ENCODE measurements at regions not wholly inside any gene's neighbourhood (a gene's known extent, or its start where the extent isn't known, plus 50 kb on each side); places are given as distances from the start of the nearest gene placed in this dataset.

GRCh38 chr9:14478175-14479162 lies 164.5 kb upstream of the NFIB start:
- H3K27me3 ChIP-seq (ENCODE audit: control insufficient read depth, insufficient read depth, low read length) = no peaks in the 10 kb centered on the region
- H3K4me3 ChIP-seq (ENCODE audit: low read depth, low read length) = no peak overlapping the region
- POLR2A ChIA-PET = no interaction called here
- CTCF ChIA-PET = no interaction called here
- TF ChIP-seq CTCF (IDR thresholded peaks at IDR 0.05; ENCODE audit: low read depth, low read length) = no peak
- no peaks in the 10 kb centered on the region for H3K9me3 ChIP-seq (ENCODE audit: control insufficient read depth, insufficient read depth, low read length)
- no peak for DNase-seq (ENCODE audit: low read depth, low spot score)
- H3K27ac ChIP-seq (ENCODE audit: low read depth, low read length) = no peak overlapping the region

- POLR2A ChIA-PET = no interaction called here
- H3K27ac ChIP-seq (ENCODE audit: low read depth, low read length) = no peak overlapping the region
- no peak overlapping the region for H3K4me3 ChIP-seq (ENCODE audit: low read depth, low read length)
- H3K9me3 ChIP-seq (ENCODE audit: control insufficient read depth, insufficient read depth, low read length) = no peaks in the 10 kb centered on the region
- CTCF ChIA-PET = no interaction called here
- no peaks in the 10 kb centered on the region for H3K27me3 ChIP-seq (ENCODE audit: control insufficient read depth, insufficient read depth, low read length)
- TF ChIP-seq CTCF (IDR thresholded peaks at IDR 0.05; ENCODE audit: low read depth, low read length) = no peak
- no peak for DNase-seq (ENCODE audit: low read depth, low spot score)
Measured at GRCh38 chr9:14471041-14471440, 157.1 kb upstream of the NFIB start.

GRCh38 chr9:14467675-14468374 lies 153.9 kb upstream of the NFIB start:
- TF ChIP-seq CTCF (IDR thresholded peaks at IDR 0.05; ENCODE audit: low read depth, low read length) = no peak
- Histone ChIP-seq H3K4me3 (ENCODE audit: low read depth, low read length) (no peak overlapping the region), H3K27me3 (ENCODE audit: control insufficient read depth, insufficient read depth, low read length) (peaks cover 2% of the 10 kb centered on the region), H3K27ac (ENCODE audit: low read depth, low read length) (no peak overlapping the region), H3K9me3 (ENCODE audit: control insufficient read depth, insufficient read depth, low read length) (no peaks in the 10 kb centered on the region)
- ChIA-PET CTCF (interaction anchor here (0.6 to 4.2 kb wide), 3 partner anchors 194 to 323 kb away, joined by 3 to 22 read pairs (median 6); no protein-coding TSS in a partner anchor), POLR2A (no interaction called here)
- DNase-seq (ENCODE audit: low read depth, low spot score) = no peak

GRCh38 chr9:14466828-14467227 lies 152.9 kb upstream of the NFIB start:
- Histone ChIP-seq H3K27me3 (ENCODE audit: control insufficient read depth, insufficient read depth, low read length) (peaks cover 2% of the 10 kb centered on the region), H3K27ac (ENCODE audit: low read depth, low read length) (no peak overlapping the region), H3K4me3 (ENCODE audit: low read depth, low read length) (no peak overlapping the region), H3K9me3 (ENCODE audit: control insufficient read depth, insufficient read depth, low read length) (no peaks in the 10 kb centered on the region)
- no peak for DNase-seq (ENCODE audit: low read depth, low spot score)
- no peak for TF ChIP-seq CTCF (IDR thresholded peaks at IDR 0.05; ENCODE audit: low read depth, low read length)
- ChIA-PET POLR2A (no interaction called here), CTCF (interaction anchor here (2.0 to 4.2 kb wide), 2 partner anchors 195 to 301 kb away, joined by 6 to 22 read pairs; no protein-coding TSS in a partner anchor)

GRCh38 chr9:14466429-14466818 lies 152.5 kb upstream of the NFIB start:
- Histone ChIP-seq H3K27ac (ENCODE audit: low read depth, low read length) (no peak overlapping the region), H3K27me3 (ENCODE audit: control insufficient read depth, insufficient read depth, low read length) (peaks cover 2% of the 10 kb centered on the region), H3K4me3 (ENCODE audit: low read depth, low read length) (no peak overlapping the region), H3K9me3 (ENCODE audit: control insufficient read depth, insufficient read depth, low read length) (no peaks in the 10 kb centered on the region)
- ChIA-PET CTCF (interaction anchor here (0.8 to 4.2 kb wide), 5 partner anchors 195 to 1036 kb away, joined by 3 to 22 read pairs (median 6); no protein-coding TSS in a partner anchor), POLR2A (no interaction called here)
- no peak for TF ChIP-seq CTCF (IDR thresholded peaks at IDR 0.05; ENCODE audit: low read depth, low read length)
- DNase-seq (ENCODE audit: low read depth, low spot score) = no peak
